Activated effector memory CD4-positive, alpha-beta T cell treated with anti-CD3 and anti-CD28 coated beads, Interleukin-2, amount 50 U/mL, for 16 hours (primary cell): ENCODE measurements at regions not wholly inside any gene's neighbourhood (a gene's known extent, or its start where the extent isn't known, plus 50 kb on each side); places are given as distances from the start of the nearest gene placed in this dataset.
"Not testable (repeated sequence)": the region's sequence is repeated elsewhere in the genome, so short reads cannot be mapped to it uniquely, and the experiment has no call there.

ENCODE experiments used
- DNase-seq: peaks from one replicate; pipeline ENCODE4 v3.0.0-alpha.2; 2020

- DNase-seq = no peak
Measured at GRCh38 chr2:207416900-207417299, 112.9 kb upstream of the CREB1 start.

- no peak for DNase-seq
Measured at GRCh38 chr2:207417301-207417718, 112.5 kb upstream of the CREB1 start.

- DNase-seq = no peak
Measured at GRCh38 chr2:207418419-207418818, 111.3 kb upstream of the CREB1 start.

- no peak for DNase-seq
Measured at GRCh38 chr2:207419331-207419730, 110.4 kb upstream of the CREB1 start.

GRCh38 chr2:207421671-207422070, 108.1 kb upstream of the CREB1 start:
- DNase-seq = no peak

- DNase-seq = no peak
Measured at GRCh38 chr2:207422380-207422779, 107.4 kb upstream of the CREB1 start.

- no peak for DNase-seq
Measured at GRCh38 chr2:207423886-207424285, 105.9 kb upstream of the CREB1 start.

- no peak for DNase-seq
Measured at GRCh38 chr2:207427986-207428385, 101.8 kb upstream of the CREB1 start.

GRCh38 chr2:207428573-207428972, 101.2 kb upstream of the CREB1 start:
- DNase-seq = no peak

GRCh38 chr2:207432453-207432852, 97.3 kb upstream of the CREB1 start:
- no peak for DNase-seq

- DNase-seq = no peak
Measured at GRCh38 chr2:207434306-207434705, 95.5 kb upstream of the CREB1 start.

- DNase-seq = no peak
Measured at GRCh38 chr2:207434899-207435465, 94.8 kb upstream of the CREB1 start.

- DNase-seq = no peak
Measured at GRCh38 chr2:207437136-207437523, 92.6 kb upstream of the CREB1 start.

GRCh38 chr2:207437524-207438143, 92.1 kb upstream of the CREB1 start:
- no peak for DNase-seq

GRCh38 chr2:207438414-207439126, 91.2 kb upstream of the CREB1 start:
- DNase-seq = no peak

- DNase-seq = not testable (repeated sequence)
Measured at GRCh38 chr2:207439881-207440280, 89.9 kb upstream of the CREB1 start.

GRCh38 chr2:207444756-207445155, 85.0 kb upstream of the CREB1 start:
- DNase-seq = no peak

- no peak for DNase-seq
Measured at GRCh38 chr2:207446653-207447052, 83.1 kb upstream of the CREB1 start.

- no peak for DNase-seq
Measured at GRCh38 chr2:207448006-207448405, 81.8 kb upstream of the CREB1 start.

- no peak for DNase-seq
Measured at GRCh38 chr2:207449642-207450165, 80.1 kb upstream of the CREB1 start.

GRCh38 chr2:207450186-207450585, 79.6 kb upstream of the CREB1 start:
- no peak for DNase-seq

- DNase-seq = no peak
Measured at GRCh38 chr2:207458582-207458981, 71.2 kb upstream of the CREB1 start.

GRCh38 chr2:207459990-207460757, 69.6 kb upstream of the CREB1 start:
- no peak for DNase-seq
